SW480 (cell line): ENCODE measurements at regions not wholly inside any gene's neighbourhood (a gene's known extent, or its start where the extent isn't known, plus 50 kb on each side); places are given as distances from the start of the nearest gene placed in this dataset.
A peak's percentile ranks its signal among the peaks of the same experiment; 100 is the strongest.

Experiments used
- DNase-seq: peaks from one replicate; pipeline ENCODE4 v3.0.0-alpha.2; 2016; ENCODE audit warnings: low spot score

DNA sequence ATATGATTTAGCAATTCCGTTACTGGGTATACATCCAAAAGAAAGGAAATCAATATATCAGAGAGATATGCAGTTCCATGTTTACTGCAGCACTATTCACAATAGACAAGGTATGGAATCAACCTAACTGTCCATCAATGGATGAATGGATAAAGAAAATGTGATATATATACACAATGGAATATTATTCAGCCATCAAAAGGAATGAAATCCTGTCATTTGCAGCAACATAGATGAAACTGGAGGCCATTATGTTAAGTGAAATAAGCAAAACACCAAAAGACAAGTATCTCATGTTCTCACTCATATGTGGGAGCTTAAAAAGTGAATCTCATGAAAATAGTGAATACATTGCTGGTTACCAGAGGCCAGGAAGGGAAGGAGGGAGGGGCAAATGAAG lies 390.8 kb downstream of the ZFHX3 start:
- DNase-seq: no peak

GRCh38 chr16:72654535-72654934 lies 393.4 kb downstream of the ZFHX3 start:
- no peak for DNase-seq

DNA sequence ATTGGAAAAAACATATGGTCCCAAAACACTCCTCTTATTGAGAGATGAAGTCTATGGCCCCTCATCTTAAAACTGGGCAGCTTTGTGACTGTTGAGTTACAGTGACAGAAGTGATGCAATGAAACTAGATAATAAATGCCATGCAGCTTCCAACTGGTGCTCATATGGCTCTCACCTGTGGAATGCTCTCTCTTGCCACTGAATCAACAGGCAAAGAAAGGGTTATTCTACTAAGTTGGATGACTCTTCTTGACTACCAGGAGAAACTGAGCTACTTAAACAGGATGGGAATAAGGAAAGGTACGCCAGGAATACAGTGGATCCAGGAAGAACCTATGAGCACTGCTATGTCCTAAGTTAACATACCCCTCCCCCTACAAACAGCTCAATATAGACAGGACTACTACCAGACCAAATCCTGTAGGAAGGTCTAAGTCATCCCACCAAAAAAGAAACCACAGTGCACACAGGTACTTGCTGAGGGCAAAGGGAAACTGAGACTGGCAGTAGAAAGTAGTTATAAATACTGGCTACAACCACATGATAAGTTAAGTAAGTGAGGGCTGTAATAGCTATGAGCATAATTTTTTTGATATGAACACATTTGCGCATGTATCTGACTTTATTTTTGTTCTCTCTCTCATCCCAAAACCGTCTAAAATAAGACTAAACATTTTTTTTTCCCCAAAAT lies 398.5 kb downstream of the ZFHX3 start:
- no peak for DNase-seq

- no peak for DNase-seq
Observed at GRCh38 chr16:72646615-72647014, 401.3 kb downstream of the ZFHX3 start.

- no peak for DNase-seq
Observed at GRCh38 chr16:72645538-72645937, 402.4 kb downstream of the ZFHX3 start.

DNA sequence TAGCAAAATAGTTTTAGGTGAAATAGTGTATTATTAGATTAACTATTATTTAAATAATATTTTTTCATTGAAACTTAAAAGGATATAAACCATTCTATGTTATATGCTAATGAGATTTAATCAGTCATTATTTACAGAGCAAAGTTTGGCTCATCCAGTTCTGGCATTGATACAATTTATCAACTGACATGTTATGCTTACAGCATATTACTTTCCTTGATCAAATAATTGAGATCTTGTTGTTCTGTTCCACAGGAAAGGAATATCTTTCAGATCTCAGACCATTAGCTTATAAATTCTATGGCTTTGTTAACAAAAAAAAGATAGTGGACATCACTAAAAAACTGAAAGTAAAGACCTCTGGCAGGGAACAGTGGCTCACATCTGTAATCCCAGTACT lies 403.0 kb downstream of the ZFHX3 start:
- DNase-seq: no peak

DNA sequence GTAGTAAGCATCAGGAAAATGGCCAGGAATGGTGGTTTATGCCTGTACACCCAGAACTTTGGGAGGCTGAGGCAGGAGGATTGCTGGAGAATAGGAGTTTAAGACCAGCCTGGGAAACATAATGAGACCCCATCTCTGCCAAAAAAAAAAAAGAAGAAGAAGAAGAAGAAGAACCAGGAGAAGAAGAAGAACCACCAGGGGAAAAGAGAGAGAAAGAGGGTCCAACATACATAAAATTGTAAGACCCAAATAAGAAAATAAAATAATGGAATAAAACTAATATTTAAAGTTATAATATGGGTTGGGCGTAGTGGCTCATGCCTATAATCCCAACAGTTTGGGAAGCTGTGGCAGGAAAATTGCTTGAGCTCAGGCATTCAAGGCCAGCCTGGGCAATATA lies 408.4 kb downstream of the ZFHX3 start:
- DNase-seq: no peak

- DNase-seq: no peak
Observed at GRCh38 chr16:72637306-72637705, 410.6 kb downstream of the ZFHX3 start.

- DNase-seq: peak; percentile 95
Observed at GRCh38 chr16:72635694-72636093, 412.2 kb downstream of the ZFHX3 start.

GRCh38 chr16:72635104-72635503 lies 412.8 kb downstream of the ZFHX3 start:
- no peak for DNase-seq

DNA sequence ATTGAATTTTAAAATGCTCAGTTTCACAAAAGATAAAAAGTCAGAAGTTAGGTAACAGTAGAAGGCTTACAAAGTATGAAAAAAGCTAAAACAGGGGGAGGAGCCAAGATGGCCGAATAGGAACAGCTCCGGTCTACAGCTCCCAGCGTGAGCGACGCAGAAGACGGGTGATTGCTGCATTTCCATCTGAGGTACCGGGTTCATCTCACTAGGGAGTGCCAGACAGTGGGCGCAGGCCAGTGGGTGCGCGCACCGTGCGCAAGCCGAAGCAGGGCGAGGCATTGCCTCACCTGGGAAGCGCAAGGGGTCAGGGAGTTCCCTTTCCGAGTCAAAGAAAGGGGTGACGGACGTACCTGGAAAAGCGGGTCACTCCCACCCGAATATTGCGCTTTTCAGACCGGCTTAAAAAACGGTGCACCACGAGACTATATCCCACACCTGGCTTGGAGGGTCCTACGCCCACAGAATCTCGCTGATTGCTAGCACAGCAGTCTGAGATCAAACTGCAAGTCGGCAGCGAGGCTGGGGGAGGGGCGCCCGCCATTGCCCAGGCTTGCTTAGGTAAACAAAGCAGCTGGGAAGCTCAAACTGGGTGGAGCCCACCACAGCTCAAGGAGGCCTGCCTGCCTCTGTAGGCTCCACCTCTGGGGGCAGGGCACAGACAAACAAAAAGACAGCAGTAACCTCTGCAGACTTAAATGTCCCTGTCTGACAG lies 420.6 kb downstream of the ZFHX3 start:
- DNase-seq: peak; percentile 45

GRCh38 chr16:72626623-72627022 lies 421.3 kb downstream of the ZFHX3 start:
- DNase-seq: no peak

- no peak for DNase-seq
Observed at GRCh38 chr16:72621651-72622050, 426.3 kb downstream of the ZFHX3 start.

DNA sequence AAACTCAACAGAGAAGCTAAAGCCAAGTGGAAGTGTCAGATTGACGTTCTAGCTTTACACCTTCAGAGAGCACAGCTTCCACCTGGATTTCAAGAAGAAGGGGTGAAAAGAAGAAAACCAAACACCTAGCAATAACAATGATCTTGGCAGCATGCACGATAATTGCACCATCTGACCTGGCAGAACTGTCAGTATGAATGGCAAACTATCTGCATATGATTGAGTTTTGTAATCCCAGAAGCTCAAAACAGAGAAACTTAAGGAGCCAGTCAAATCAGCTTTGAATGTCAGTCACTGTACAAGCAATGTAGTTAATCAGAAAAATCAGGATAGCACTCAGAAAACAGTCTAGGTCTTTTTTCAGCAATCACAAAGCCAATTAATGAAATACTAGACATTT lies 427.1 kb downstream of the ZFHX3 start:
- no peak for DNase-seq

- DNase-seq: no peak
Observed at GRCh38 chr16:72620348-72620747, 427.6 kb downstream of the ZFHX3 start.

DNA sequence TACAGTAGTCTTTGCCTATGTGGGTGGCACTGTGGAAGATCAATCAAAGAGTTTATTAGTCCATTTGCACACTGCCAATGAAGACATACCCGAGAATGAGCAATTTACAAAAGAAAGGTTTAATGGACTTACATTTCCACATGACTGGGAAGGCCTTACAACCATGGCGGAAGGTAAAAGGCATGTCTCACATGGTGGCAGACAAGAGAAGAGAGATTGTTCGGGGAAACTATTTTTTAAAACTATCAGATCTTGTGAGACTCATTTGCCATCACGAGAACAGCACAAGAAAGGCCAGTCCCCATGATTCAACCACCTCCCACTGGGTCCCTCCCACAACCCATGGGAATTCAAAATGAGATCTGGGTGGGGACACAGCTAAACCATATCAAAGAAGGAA lies 432.1 kb downstream of the ZFHX3 start:
- DNase-seq: no peak

GRCh38 chr16:72612718-72613117 lies 435.2 kb downstream of the ZFHX3 start:
- DNase-seq: no peak

GRCh38 chr16:72612256-72612655 lies 435.7 kb downstream of the ZFHX3 start:
- DNase-seq: no peak

GRCh38 chr16:72609933-72610332 lies 438.0 kb upstream of the PMFBP1 start:
- no peak for DNase-seq

- no peak for DNase-seq
Observed at GRCh38 chr16:72609066-72609465, 437.1 kb upstream of the PMFBP1 start.

- no peak for DNase-seq
Observed at GRCh38 chr16:72604375-72604774, 432.4 kb upstream of the PMFBP1 start.

GRCh38 chr16:72602499-72602898 lies 430.5 kb upstream of the PMFBP1 start:
- DNase-seq: no peak

GRCh38 chr16:72598696-72599095 lies 426.7 kb upstream of the PMFBP1 start:
- DNase-seq: no peak

GRCh38 chr16:72597938-72598337 lies 426.0 kb upstream of the PMFBP1 start:
- DNase-seq: no peak
